ENCODE measurements at regions not wholly inside any gene's neighbourhood (a gene's known extent, or its start where the extent isn't known, plus 50 kb on each side); places are given as distances from the start of the nearest gene placed in this dataset.

- DNase-seq, result no peak
These were observed 361.6 kb downstream of the TDRD3 start for GRCh38 chr13:60758637-60759036.

GRCh38 chr13:60757501-60758215 is 360.6 kb downstream of the TDRD3 start:
- no peak for DNase-seq

- DNase-seq, result peak; percentile 4 to 56
These were observed 359.3 kb downstream of the TDRD3 start for GRCh38 chr13:60756306-60756705.

- no peak for DNase-seq
These were observed 358.6 kb downstream of the TDRD3 start for GRCh38 chr13:60755380-60756163.

GRCh38 chr13:60754211-60755090 is 357.4 kb downstream of the TDRD3 start:
- no peak for DNase-seq

- DNase-seq, result no peak
These were observed 356.6 kb downstream of the TDRD3 start for GRCh38 chr13:60753641-60754040.

- no peak for DNase-seq
These were observed 348.3 kb downstream of the TDRD3 start for GRCh38 chr13:60745343-60745742.

- no peak for DNase-seq
These were observed 336.9 kb downstream of the TDRD3 start for GRCh38 chr13:60733933-60734332.

GRCh38 chr13:60727140-60727539 is 330.1 kb downstream of the TDRD3 start:
- DNase-seq, result no peak

GRCh38 chr13:60721063-60721462 is 324.0 kb downstream of the TDRD3 start:
- DNase-seq, result no peak

- no peak for DNase-seq
These were observed 323.6 kb downstream of the TDRD3 start for GRCh38 chr13:60720590-60720989.

- no peak for DNase-seq
These were observed 319.3 kb downstream of the TDRD3 start for GRCh38 chr13:60716313-60716712.

GRCh38 chr13:60707878-60708277 is 310.9 kb downstream of the TDRD3 start:
- DNase-seq, result no peak

GRCh38 chr13:60701895-60702294 is 304.9 kb downstream of the TDRD3 start:
- DNase-seq, result no peak

GRCh38 chr13:60700994-60701393 is 304.0 kb downstream of the TDRD3 start:
- no peak for DNase-seq

GRCh38 chr13:60699636-60700035 is 302.6 kb downstream of the TDRD3 start:
- DNase-seq, result no peak

GRCh38 chr13:60696602-60697001 is 299.6 kb downstream of the TDRD3 start:
- no peak for DNase-seq

GRCh38 chr13:60691268-60691667 is 294.2 kb downstream of the TDRD3 start:
- DNase-seq, result no peak

- no peak for DNase-seq
These were observed 293.6 kb downstream of the TDRD3 start for GRCh38 chr13:60690604-60691003.

GRCh38 chr13:60689571-60689970 is 292.6 kb downstream of the TDRD3 start:
- no peak for DNase-seq

GRCh38 chr13:60689076-60689475 is 292.1 kb downstream of the TDRD3 start:
- DNase-seq, result no peak

GRCh38 chr13:60679928-60680694 is 283.1 kb downstream of the TDRD3 start:
- DNase-seq, result peak in 1 of 2 experiments; percentile 18

- no peak for DNase-seq
These were observed 282.1 kb downstream of the TDRD3 start for GRCh38 chr13:60679131-60679530.

Data from NCI-H524 (cell line).